Liver (tissue), 8 donors: ENCODE measurements at regions not wholly inside any gene's neighbourhood (a gene's known extent, or its start where the extent isn't known, plus 50 kb on each side); places are given as distances from the start of the nearest gene placed in this dataset.

Source experiments
- DNase-seq: peaks from one replicate; pipeline ENCODE4 v3.0.0-alpha.2; 2017; ENCODE audit warnings: low spot score
- H3K27ac ChIP-seq, 2 donors: one replicate each; pipeline ENCODE4 v1.7.0; 2013; ENCODE audit warnings: inconsistent platforms in 2 of 2, low read length in 2 of 2, control low read depth in 1 of 2, low read depth in 1 of 2, mild to moderate bottlenecking in 1 of 2
- H3K27me3 ChIP-seq, 4 donors: one replicate each; pipeline versions ENCODE4 v1.6.1 to v1.7.0; 2013; ENCODE audit warnings: low read length in 3 of 4, inconsistent platforms in 1 of 4, mild to moderate bottlenecking in 1 of 4, moderate library complexity in 1 of 4; ENCODE audit not compliant: control insufficient read depth in 4 of 4, insufficient read depth in 4 of 4
- H3K36me3 ChIP-seq, 4 donors: one replicate each; pipeline versions ENCODE4 v1.6.1 to v1.7.0; 2013; ENCODE audit warnings: low read length in 3 of 4, mild to moderate bottlenecking in 3 of 4, low read depth in 1 of 4, moderate library complexity in 1 of 4; ENCODE audit not compliant: control insufficient read depth in 4 of 4, insufficient read depth in 3 of 4
- H3K4me1 ChIP-seq, 4 donors: one replicate each; pipeline versions ENCODE4 v1.6.1 to v1.7.0; 2013; ENCODE audit warnings: low read length in 3 of 4, mild to moderate bottlenecking in 3 of 4, moderate library complexity in 1 of 4; ENCODE audit not compliant: control insufficient read depth in 4 of 4, insufficient read depth in 4 of 4
- H3K4me3 ChIP-seq, 3 donors: one replicate each; pipeline versions ENCODE4 v1.6.1 to v1.7.0; 2013; ENCODE audit warnings: low read length in 3 of 3, control low read depth in 1 of 3, low read depth in 1 of 3, mild to moderate bottlenecking in 1 of 3
- H3K9ac ChIP-seq, 2 donors: one replicate each; pipeline ENCODE4 v1.7.0; 2013; ENCODE audit warnings: low read length in 2 of 2, mild to moderate bottlenecking in 2 of 2, moderate library complexity in 2 of 2, control low read depth in 1 of 2, low read depth in 1 of 2
- H3K9me3 ChIP-seq, 4 donors: one replicate each; pipeline versions ENCODE4 v1.6.1 to v1.7.0; 2013; ENCODE audit warnings: low read length in 3 of 4; ENCODE audit not compliant: control insufficient read depth in 4 of 4
- EGR1 ChIP-seq, 2 donors: IDR thresholded peaks; 2 replicates each; pipeline ENCODE4 v1.6.1; 2016 to 2018; ENCODE audit warnings: antibody characterized with exemption in 2 of 2, low read depth in 2 of 2
- FOXA1 ChIP-seq: IDR thresholded peaks from 2 replicates; pipeline ENCODE4 v1.6.1; 2016; ENCODE audit warnings: antibody characterized with exemption
- FOXA2 ChIP-seq: IDR thresholded peaks from 2 replicates; pipeline ENCODE4 v1.6.1; 2016; ENCODE audit warnings: antibody characterized with exemption
- GABPA ChIP-seq, 2 donors: IDR thresholded peaks in 1 of 2; conservative IDR thresholded peaks in 1 of 2; 2 replicates each; pipeline ENCODE4 v1.6.1; 2016; ENCODE audit warnings: antibody characterized with exemption in 2 of 2, mild to moderate bottlenecking in 1 of 2, moderate library complexity in 1 of 2
- HNF4A ChIP-seq, 2 donors: conservative IDR thresholded peaks; 2 replicates each; pipeline ENCODE4 v1.6.1; 2016; ENCODE audit warnings: antibody characterized with exemption in 2 of 2, mild to moderate bottlenecking in 2 of 2
- HNF4G ChIP-seq: IDR thresholded peaks from 2 replicates; pipeline ENCODE4 v1.6.1; 2016; ENCODE audit warnings: antibody characterized with exemption
- JUND ChIP-seq, 2 donors: IDR thresholded peaks; 2 replicates each; pipeline ENCODE4 v1.6.1; 2016; ENCODE audit warnings: antibody characterized with exemption in 2 of 2
- MAX ChIP-seq: IDR thresholded peaks from 2 replicates; pipeline ENCODE4 v1.6.1; 2016; ENCODE audit warnings: antibody characterized with exemption
- NR2F2 ChIP-seq: IDR thresholded peaks from 2 replicates; pipeline ENCODE4 v1.6.1; 2016; ENCODE audit warnings: antibody characterized with exemption
- RAD21 ChIP-seq, 2 donors: IDR thresholded peaks; 2 replicates each; pipeline ENCODE4 v1.6.1; 2016; ENCODE audit warnings: antibody characterized with exemption in 2 of 2, mild to moderate bottlenecking in 2 of 2
- REST ChIP-seq: IDR thresholded peaks from 2 replicates; pipeline ENCODE4 v1.6.1; 2016; ENCODE audit warnings: antibody characterized with exemption, mild to moderate bottlenecking
- RXRA ChIP-seq, 2 donors: IDR thresholded peaks; 2 replicates each; pipeline ENCODE4 v1.6.1; 2017 to 2018; ENCODE audit warnings: antibody characterized with exemption in 2 of 2, mild to moderate bottlenecking in 1 of 2
- SP1 ChIP-seq: IDR thresholded peaks from 2 replicates; pipeline ENCODE4 v1.6.1; 2018; ENCODE audit warnings: antibody characterized with exemption, mild to moderate bottlenecking
- TAF1 ChIP-seq: conservative IDR thresholded peaks from 2 replicates; pipeline ENCODE4 v1.6.1; 2016; ENCODE audit warnings: antibody characterized with exemption, mild to moderate bottlenecking
- YY1 ChIP-seq: IDR thresholded peaks from 2 replicates; pipeline ENCODE4 v1.6.1; 2016; ENCODE audit warnings: antibody characterized with exemption, mild to moderate bottlenecking
- WGBS: extraction: QIAGEN DNeasy Blood & Tissue Kit; methylation state at CpG from one replicate; pipeline ENCODE4 v1.1.7; 2013; 5-methylcytosine and 5-hydroxymethylcytosine counted together
- TF ChIP-seq, protein P1 (sequence below): IDR thresholded peaks from 2 replicates; pipeline ENCODE4 v1.6.1; 2016; ENCODE audit warnings: antibody characterized with exemption
- TF ChIP-seq, protein P2 (sequence below): fragments of 150-350 bp; IDR thresholded peaks from 2 replicates; pipeline ENCODE4 v1.5.1; 2017; ENCODE audit warnings: improper control_type of control experiment, low read depth, low read length; ENCODE audit not compliant: missing input control
- TF ChIP-seq, protein P3 (sequence below): IDR thresholded peaks from 2 replicates; pipeline ENCODE4 v1.6.1; 2016; ENCODE audit warnings: antibody characterized with exemption
- donor health status: healthy.
- donor health status: healthy.
- donor health status: healthy.
- donor health status: healthy.
- donor health status: healthy.

GRCh38 chr16:26733710-26734109 is 333.0 kb upstream of the C16orf82 start:
- H3K9ac ChIP-seq: no peak overlapping the region
- no peaks in the 10 kb centered on the region for H3K4me1 ChIP-seq
- no peak overlapping the region for H3K4me3 ChIP-seq
- no peak overlapping the region for H3K27ac ChIP-seq
- no peak for TF ChIP-seq GABPA (IDR thresholded peaks at IDR 0.05 in 1 of 2, conservative IDR thresholded peaks at IDR 0.05 in 1 of 2)
- TF ChIP-seq, protein P1, sequence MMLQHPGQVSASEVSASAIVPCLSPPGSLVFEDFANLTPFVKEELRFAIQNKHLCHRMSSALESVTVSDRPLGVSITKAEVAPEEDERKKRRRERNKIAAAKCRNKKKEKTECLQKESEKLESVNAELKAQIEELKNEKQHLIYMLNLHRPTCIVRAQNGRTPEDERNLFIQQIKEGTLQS: no peak
- TF ChIP-seq HNF4G: no peak
- TF ChIP-seq SP1: no peak
- no peak for TF ChIP-seq HNF4A (conservative IDR thresholded peaks at IDR 0.05)
- TF ChIP-seq YY1: no peak
- TF ChIP-seq, protein P2, sequence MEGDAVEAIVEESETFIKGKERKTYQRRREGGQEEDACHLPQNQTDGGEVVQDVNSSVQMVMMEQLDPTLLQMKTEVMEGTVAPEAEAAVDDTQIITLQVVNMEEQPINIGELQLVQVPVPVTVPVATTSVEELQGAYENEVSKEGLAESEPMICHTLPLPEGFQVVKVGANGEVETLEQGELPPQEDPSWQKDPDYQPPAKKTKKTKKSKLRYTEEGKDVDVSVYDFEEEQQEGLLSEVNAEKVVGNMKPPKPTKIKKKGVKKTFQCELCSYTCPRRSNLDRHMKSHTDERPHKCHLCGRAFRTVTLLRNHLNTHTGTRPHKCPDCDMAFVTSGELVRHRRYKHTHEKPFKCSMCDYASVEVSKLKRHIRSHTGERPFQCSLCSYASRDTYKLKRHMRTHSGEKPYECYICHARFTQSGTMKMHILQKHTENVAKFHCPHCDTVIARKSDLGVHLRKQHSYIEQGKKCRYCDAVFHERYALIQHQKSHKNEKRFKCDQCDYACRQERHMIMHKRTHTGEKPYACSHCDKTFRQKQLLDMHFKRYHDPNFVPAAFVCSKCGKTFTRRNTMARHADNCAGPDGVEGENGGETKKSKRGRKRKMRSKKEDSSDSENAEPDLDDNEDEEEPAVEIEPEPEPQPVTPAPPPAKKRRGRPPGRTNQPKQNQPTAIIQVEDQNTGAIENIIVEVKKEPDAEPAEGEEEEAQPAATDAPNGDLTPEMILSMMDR: no peak
- no peak for TF ChIP-seq JUND (IDR thresholded peaks at IDR 0.05)
- TF ChIP-seq RAD21 (IDR thresholded peaks at IDR 0.05): no peak
- TF ChIP-seq EGR1 (IDR thresholded peaks at IDR 0.05; ENCODE audit: low read depth in 2 of 2): no peak
- no peak for TF ChIP-seq NR2F2
- TF ChIP-seq, protein P3, sequence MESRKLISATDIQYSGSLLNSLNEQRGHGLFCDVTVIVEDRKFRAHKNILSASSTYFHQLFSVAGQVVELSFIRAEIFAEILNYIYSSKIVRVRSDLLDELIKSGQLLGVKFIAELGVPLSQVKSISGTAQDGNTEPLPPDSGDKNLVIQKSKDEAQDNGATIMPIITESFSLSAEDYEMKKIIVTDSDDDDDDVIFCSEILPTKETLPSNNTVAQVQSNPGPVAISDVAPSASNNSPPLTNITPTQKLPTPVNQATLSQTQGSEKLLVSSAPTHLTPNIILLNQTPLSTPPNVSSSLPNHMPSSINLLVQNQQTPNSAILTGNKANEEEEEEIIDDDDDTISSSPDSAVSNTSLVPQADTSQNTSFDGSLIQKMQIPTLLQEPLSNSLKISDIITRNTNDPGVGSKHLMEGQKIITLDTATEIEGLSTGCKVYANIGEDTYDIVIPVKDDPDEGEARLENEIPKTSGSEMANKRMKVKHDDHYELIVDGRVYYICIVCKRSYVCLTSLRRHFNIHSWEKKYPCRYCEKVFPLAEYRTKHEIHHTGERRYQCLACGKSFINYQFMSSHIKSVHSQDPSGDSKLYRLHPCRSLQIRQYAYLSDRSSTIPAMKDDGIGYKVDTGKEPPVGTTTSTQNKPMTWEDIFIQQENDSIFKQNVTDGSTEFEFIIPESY: no peak
- no peak for TF ChIP-seq TAF1
- TF ChIP-seq FOXA2: no peak
- no peak for TF ChIP-seq REST
- no peak for TF ChIP-seq RXRA (IDR thresholded peaks at IDR 0.05)
- TF ChIP-seq FOXA1: no peak
- TF ChIP-seq MAX: no peak
- H3K9me3 ChIP-seq: no peaks in the 10 kb centered on the region
- H3K36me3 ChIP-seq: no peaks in the 10 kb centered on the region
- no peaks in the 10 kb centered on the region for H3K27me3 ChIP-seq
- 67% methylated on average over 1 of the region's 1 CpG for WGBS
- no peak for DNase-seq
